GM20000 (cell line): ENCODE measurements at regions not wholly inside any gene's neighbourhood (a gene's known extent, or its start where the extent isn't known, plus 50 kb on each side); places are given as distances from the start of the nearest gene placed in this dataset.

Source experiments
- DNase-seq: peaks from one replicate; pipeline ENCODE4 v3.0.0; 2012; ENCODE audit warnings: low spot score
- CTCF ChIP-seq: IDR thresholded peaks from 2 replicates; pipeline ENCODE4 v1.5.1; 2012; ENCODE audit warnings: mild to moderate bottlenecking, control low read depth; ENCODE audit errors: extremely low read depth, missing control alignments

- no peak for DNase-seq
- TF ChIP-seq CTCF, result no peak
These were observed 1348.6 kb downstream of the ADGRL3 start for GRCh38 chr4:62548765-62549164.

- no peak for DNase-seq
- TF ChIP-seq CTCF, result no peak
These were observed 1348.0 kb downstream of the ADGRL3 start for GRCh38 chr4:62548108-62548524.

GRCh38 chr4:62544428-62544827 lies 1344.3 kb downstream of the ADGRL3 start:
- no peak for DNase-seq
- no peak for TF ChIP-seq CTCF

GRCh38 chr4:62543002-62543401 lies 1342.9 kb downstream of the ADGRL3 start:
- no peak for DNase-seq
- no peak for TF ChIP-seq CTCF

GRCh38 chr4:62533573-62533972 lies 1333.4 kb downstream of the ADGRL3 start:
- DNase-seq, result no peak
- no peak for TF ChIP-seq CTCF

- TF ChIP-seq CTCF, result no peak
- DNase-seq, result no peak
These were observed 1331.6 kb downstream of the ADGRL3 start for GRCh38 chr4:62531731-62532130.

- no peak for TF ChIP-seq CTCF
- no peak for DNase-seq
These were observed 1331.1 kb downstream of the ADGRL3 start for GRCh38 chr4:62531264-62531663.

GRCh38 chr4:62528874-62529273 lies 1328.7 kb downstream of the ADGRL3 start:
- TF ChIP-seq CTCF, result no peak
- no peak for DNase-seq
